Fibroblast of skin of back (primary cell): ENCODE measurements at regions not wholly inside any gene's neighbourhood (a gene's known extent, or its start where the extent isn't known, plus 50 kb on each side); places are given as distances from the start of the nearest gene placed in this dataset.

Experiments
- DNase-seq: peaks from one replicate; pipeline ENCODE4 v3.0.0-alpha.2; 2013

- DNase-seq, result no peak
Measured at GRCh38 chr16:73233329-73233765, 185.4 kb upstream of the ZFHX3 start.

- DNase-seq, result peak; percentile 90
Measured at GRCh38 chr16:73232555-73233328, 184.8 kb upstream of the ZFHX3 start.

GRCh38 chr16:73231944-73232554 is 184.1 kb upstream of the ZFHX3 start:
- DNase-seq, result no peak

- DNase-seq, result no peak
Measured at GRCh38 chr16:73231379-73231778, 183.5 kb upstream of the ZFHX3 start.

GRCh38 chr16:73230651-73231050 is 182.7 kb upstream of the ZFHX3 start:
- DNase-seq, result no peak

- DNase-seq, result peak; percentile 82
Measured at GRCh38 chr16:73228649-73229048, 180.7 kb upstream of the ZFHX3 start.

- DNase-seq, result no peak
Measured at GRCh38 chr16:73226675-73227074, 178.7 kb upstream of the ZFHX3 start.

GRCh38 chr16:73225983-73226382 is 178.1 kb upstream of the ZFHX3 start:
- DNase-seq, result no peak

- peak; percentile 38 for DNase-seq
Measured at GRCh38 chr16:73220836-73221235, 172.9 kb upstream of the ZFHX3 start.

- DNase-seq, result no peak
Measured at GRCh38 chr16:73219176-73219575, 171.2 kb upstream of the ZFHX3 start.

GRCh38 chr16:73217654-73218053 is 169.7 kb upstream of the ZFHX3 start:
- no peak for DNase-seq

- peak; percentile 44 for DNase-seq
Measured at GRCh38 chr16:73216932-73217331, 169.0 kb upstream of the ZFHX3 start.

GRCh38 chr16:73215678-73216377 is 167.9 kb upstream of the ZFHX3 start:
- peak; percentile 86 for DNase-seq

- DNase-seq, result peak; percentile 99
Measured at GRCh38 chr16:73214825-73215677, 167.1 kb upstream of the ZFHX3 start.

GRCh38 chr16:73213732-73214455 is 166.0 kb upstream of the ZFHX3 start:
- peak; percentile 42 for DNase-seq

GRCh38 chr16:73212431-73212830 is 164.5 kb upstream of the ZFHX3 start:
- DNase-seq, result no peak

- DNase-seq, result no peak
Measured at GRCh38 chr16:73210686-73211085, 162.8 kb upstream of the ZFHX3 start.

GRCh38 chr16:73210084-73210483 is 162.2 kb upstream of the ZFHX3 start:
- DNase-seq, result no peak

GRCh38 chr16:73209190-73209589 is 161.3 kb upstream of the ZFHX3 start:
- no peak for DNase-seq

GRCh38 chr16:73206151-73206707 is 158.3 kb upstream of the ZFHX3 start:
- DNase-seq, result no peak

GRCh38 chr16:73205153-73205886 is 157.4 kb upstream of the ZFHX3 start:
- no peak for DNase-seq
